K562 (cell line): ENCODE measurements at regions not wholly inside any gene's neighbourhood (a gene's known extent, or its start where the extent isn't known, plus 50 kb on each side); places are given as distances from the start of the nearest gene placed in this dataset.

ENCODE experiments used
- PRDM10 ChIP-seq: fragments of 450-650 bp; IDR thresholded peaks from 2 replicates; pipeline ENCODE4 v1.6.1; 2018; ENCODE audit not compliant: partially characterized antibody
- ZNF518B ChIP-seq: fragments of 250-450 bp; sonication (Bioruptor Pico); IDR thresholded peaks from 2 replicates; pipeline ENCODE4 v1.5.0; 2021; ENCODE audit warnings: mild to moderate bottlenecking, moderate library complexity

DNA sequence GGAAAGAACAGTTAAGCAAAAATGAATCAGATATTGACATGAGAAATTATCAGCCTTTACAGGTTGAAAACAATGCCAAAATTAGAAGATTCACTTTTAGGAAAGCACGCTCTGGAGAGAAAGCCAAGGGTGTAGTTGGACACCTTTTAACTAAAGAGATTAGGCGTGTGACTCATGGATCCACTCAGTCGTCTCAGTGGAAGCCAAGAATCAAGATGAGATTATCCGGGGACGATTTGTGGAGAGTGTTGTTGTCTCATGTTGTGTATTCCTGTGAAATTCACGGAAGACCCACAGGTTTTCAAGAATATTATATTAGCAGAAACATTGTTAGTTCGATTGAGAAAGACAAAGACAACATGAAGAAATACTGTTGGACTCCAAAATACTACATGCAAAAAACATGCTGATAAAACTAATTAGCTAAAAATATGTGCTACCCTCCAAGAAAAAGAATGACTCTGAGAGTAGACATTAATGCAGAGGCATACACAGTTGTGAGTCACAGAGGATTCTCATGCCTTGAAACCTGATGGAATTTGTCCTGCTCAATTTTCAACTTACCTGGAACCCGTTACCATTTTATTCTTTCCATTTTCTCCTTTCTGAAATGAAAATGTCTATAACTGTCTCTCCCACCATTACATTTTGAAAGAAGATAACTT, 192.1 kb upstream of the RND3 start (continued):
- TF ChIP-seq ZNF518B (CRISPR knock-in tag) = no peak
- TF ChIP-seq PRDM10 = no peak
